HUES6 (cell line): ENCODE measurements at regions not wholly inside any gene's neighbourhood (a gene's known extent, or its start where the extent isn't known, plus 50 kb on each side); places are given as distances from the start of the nearest gene placed in this dataset.
"Not testable (repeated sequence)": the region's sequence is repeated elsewhere in the genome, so short reads cannot be mapped to it uniquely, and the experiment has no call there.

ENCODE experiments used
- H3K27ac ChIP-seq: 2 replicates; pipeline ENCODE4 v1.7.0; 2013; ENCODE audit warnings: low read depth, mild to moderate bottlenecking, low read length, inconsistent platforms
- H3K27me3 ChIP-seq: 2 replicates; pipeline ENCODE4 v1.6.1; 2013; ENCODE audit warnings: low read length; ENCODE audit not compliant: control insufficient read depth, insufficient read depth
- H3K36me3 ChIP-seq: 2 replicates; pipeline ENCODE4 v1.6.1; 2013; ENCODE audit warnings: low read length; ENCODE audit not compliant: control insufficient read depth, insufficient read depth
- H3K4me1 ChIP-seq: 2 replicates; pipeline ENCODE4 v1.6.1; 2013; ENCODE audit warnings: low read length; ENCODE audit not compliant: control insufficient read depth, insufficient read depth
- H3K4me3 ChIP-seq: 2 replicates; pipeline ENCODE4 v1.5.1; 2013; ENCODE audit warnings: low read depth, low read length
- H3K9ac ChIP-seq: one replicate; pipeline ENCODE4 v1.6.1; 2013; ENCODE audit warnings: mild to moderate bottlenecking, low read length
- H3K9me3 ChIP-seq: 2 replicates; pipeline ENCODE4 v1.6.1; 2013; ENCODE audit warnings: low read depth, low read length; ENCODE audit not compliant: control insufficient read depth, insufficient read depth

DNA sequence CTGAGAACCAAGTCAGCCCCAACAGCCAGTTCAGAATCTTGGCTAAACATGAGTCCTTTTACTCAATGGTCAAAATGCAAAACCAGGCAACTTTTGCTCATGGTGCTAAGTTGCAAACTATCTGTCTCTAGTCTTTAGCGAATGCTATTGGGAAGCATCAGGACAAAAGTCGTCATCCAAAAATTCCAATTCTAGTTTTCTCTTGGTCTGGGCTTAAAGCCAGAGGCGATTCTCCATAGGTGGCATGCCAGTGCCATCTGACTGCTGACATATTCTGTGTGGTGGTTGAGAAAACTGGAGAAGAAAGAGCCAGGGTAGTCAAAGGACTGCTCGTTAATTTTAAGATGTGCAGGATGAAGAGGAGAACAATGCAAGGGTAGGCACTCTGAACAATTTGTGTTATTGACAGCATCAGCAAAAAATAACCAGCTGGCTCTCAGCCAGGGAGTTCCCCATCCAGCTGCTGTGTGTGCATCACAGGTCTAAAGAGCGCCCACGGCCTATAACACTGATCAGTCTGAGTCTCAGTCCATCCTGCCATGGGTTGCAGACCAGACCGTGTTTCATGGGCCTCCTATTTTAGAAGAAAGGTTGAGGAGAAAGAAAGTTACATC is 313.6 kb downstream of the ALDH8A1 start:
- H3K27me3 ChIP-seq = no peaks in the 10 kb centered on the region
- H3K4me3 ChIP-seq = no peak overlapping the region
- H3K9me3 ChIP-seq = no peaks in the 10 kb centered on the region
- no peaks in the 10 kb centered on the region for H3K36me3 ChIP-seq
- no peak overlapping the region for H3K27ac ChIP-seq
- H3K4me1 ChIP-seq = no peaks in the 10 kb centered on the region
- H3K9ac ChIP-seq = no peak overlapping the region

DNA sequence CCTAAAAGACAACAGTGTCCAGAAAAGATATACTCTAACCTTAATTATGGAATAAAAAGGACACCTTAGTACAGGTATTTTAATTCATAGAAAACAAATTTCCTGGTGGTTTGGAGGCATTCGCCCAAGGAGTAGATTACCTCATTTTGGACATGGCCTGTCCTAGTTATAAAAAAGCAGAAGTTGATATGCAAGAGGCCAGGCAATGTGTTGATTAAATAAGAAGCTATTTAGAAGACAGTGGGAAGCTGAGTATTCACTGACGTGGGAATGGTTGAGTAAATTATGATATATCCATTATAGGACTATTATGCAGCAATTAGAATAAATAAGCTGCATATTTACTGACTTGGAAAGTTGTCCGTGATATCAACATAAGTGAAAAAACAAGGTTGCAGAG is 314.9 kb downstream of the ALDH8A1 start:
- Histone ChIP-seq H3K9me3 (no peaks in the 10 kb centered on the region), H3K4me3 (no peak overlapping the region), H3K9ac (no peak overlapping the region), H3K36me3 (no peaks in the 10 kb centered on the region), H3K27me3 (no peaks in the 10 kb centered on the region), H3K4me1 (no peaks in the 10 kb centered on the region), H3K27ac (no peak overlapping the region)

GRCh38 chr6:134634466-134634865 is 315.4 kb downstream of the ALDH8A1 start:
- Histone ChIP-seq H3K36me3 (no peaks in the 10 kb centered on the region), H3K27ac (no peak overlapping the region)

GRCh38 chr6:134632982-134633940 is 315.3 kb upstream of the SGK1 start:
- H3K9me3 ChIP-seq, H3K4me1 ChIP-seq, H3K36me3 ChIP-seq, H3K27me3 ChIP-seq, H3K9ac ChIP-seq, H3K27ac ChIP-seq, H3K4me3 ChIP-seq: not testable (repeated sequence)

More at GRCh38 chr6:134634466-134634865, 315.4 kb downstream of the ALDH8A1 start:
- Histone ChIP-seq H3K27me3 (no peaks in the 10 kb centered on the region), H3K9me3 (no peaks in the 10 kb centered on the region), H3K4me1 (no peaks in the 10 kb centered on the region), H3K4me3 (no peak overlapping the region), H3K9ac (no peak overlapping the region)

GRCh38 chr6:134632024-134632423 is 314.1 kb upstream of the SGK1 start:
- Histone ChIP-seq H3K27me3 (no peaks in the 10 kb centered on the region), H3K36me3 (no peaks in the 10 kb centered on the region), H3K27ac (no peak overlapping the region), H3K4me1 (no peaks in the 10 kb centered on the region), H3K9me3 (no peaks in the 10 kb centered on the region), H3K4me3 (no peak overlapping the region), H3K9ac (no peak overlapping the region)

GRCh38 chr6:134631398-134631924 is 313.5 kb upstream of the SGK1 start:
- H3K27ac ChIP-seq = no peak overlapping the region
- no peak overlapping the region for H3K4me3 ChIP-seq
- H3K9ac ChIP-seq = no peak overlapping the region
- no peaks in the 10 kb centered on the region for H3K27me3 ChIP-seq
- no peaks in the 10 kb centered on the region for H3K4me1 ChIP-seq
- H3K36me3 ChIP-seq = no peaks in the 10 kb centered on the region
- no peaks in the 10 kb centered on the region for H3K9me3 ChIP-seq

DNA sequence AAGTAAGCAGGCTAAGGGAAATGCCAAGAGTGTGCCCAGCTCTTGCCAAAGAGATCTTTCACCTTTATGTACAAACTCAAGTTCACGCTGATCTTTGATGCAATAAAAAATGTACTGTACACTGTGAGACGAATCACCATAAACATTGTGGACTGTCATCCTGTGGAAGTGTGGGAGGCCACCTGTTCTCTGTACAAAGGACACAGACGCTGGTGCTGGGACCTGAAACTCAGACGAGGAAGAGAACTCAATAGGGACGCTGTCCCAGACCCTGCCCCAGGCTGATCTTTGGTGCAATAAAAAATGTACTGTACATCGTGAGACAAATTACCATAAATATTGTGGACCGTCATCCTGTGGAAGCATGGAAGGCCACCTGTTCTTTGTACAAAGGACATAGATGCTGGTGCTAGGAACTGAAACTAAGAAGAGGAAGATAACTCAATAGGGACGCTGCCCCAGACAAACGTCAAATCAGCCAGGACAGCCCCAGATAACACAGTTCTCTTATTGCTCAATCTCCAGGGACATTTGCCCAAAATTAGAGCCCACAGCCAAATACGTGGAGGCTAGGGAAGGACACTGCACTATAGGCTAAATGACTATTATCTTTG is 312.7 kb upstream of the SGK1 start:
- no peak overlapping the region for H3K9ac ChIP-seq
- no peak overlapping the region for H3K4me3 ChIP-seq
- H3K36me3 ChIP-seq = no peaks in the 10 kb centered on the region
- H3K4me1 ChIP-seq = no peaks in the 10 kb centered on the region
- no peaks in the 10 kb centered on the region for H3K27me3 ChIP-seq
- H3K27ac ChIP-seq = no peak overlapping the region
- no peaks in the 10 kb centered on the region for H3K9me3 ChIP-seq

- H3K4me3 ChIP-seq = no peak overlapping the region
- no peaks in the 10 kb centered on the region for H3K4me1 ChIP-seq
- H3K27ac ChIP-seq = no peak overlapping the region
- no peaks in the 10 kb centered on the region for H3K9me3 ChIP-seq
- H3K36me3 ChIP-seq = no peaks in the 10 kb centered on the region
- no peak overlapping the region for H3K9ac ChIP-seq
- H3K27me3 ChIP-seq = no peaks in the 10 kb centered on the region
Measured at GRCh38 chr6:134628154-134628553, 310.2 kb upstream of the SGK1 start.

DNA sequence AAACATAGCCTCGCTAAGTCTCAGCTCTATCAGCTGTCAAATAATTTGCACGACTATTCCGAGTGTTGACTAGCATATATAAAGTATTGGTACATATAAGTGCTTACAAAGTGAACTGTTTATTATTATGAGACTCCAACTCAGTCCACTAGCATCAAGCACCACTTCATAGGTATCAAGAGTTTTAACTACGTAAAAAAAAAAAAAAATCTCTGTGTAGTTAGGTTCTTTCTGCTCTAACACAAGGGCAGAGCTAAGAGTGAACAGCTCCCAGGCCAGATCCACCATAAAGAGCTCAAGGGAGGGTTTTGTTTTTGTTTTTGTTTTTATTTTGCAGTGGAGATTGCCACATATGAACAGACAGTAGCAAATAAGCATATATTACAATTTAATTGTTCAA is 309.8 kb upstream of the SGK1 start:
- no peaks in the 10 kb centered on the region for H3K27me3 ChIP-seq
- no peaks in the 10 kb centered on the region for H3K9me3 ChIP-seq
- H3K27ac ChIP-seq = no peak overlapping the region
- H3K36me3 ChIP-seq = no peaks in the 10 kb centered on the region
- H3K4me3 ChIP-seq = no peak overlapping the region
- H3K4me1 ChIP-seq = no peaks in the 10 kb centered on the region
- no peak overlapping the region for H3K9ac ChIP-seq

- Histone ChIP-seq H3K27me3 (no peaks in the 10 kb centered on the region), H3K4me3 (no peak overlapping the region), H3K36me3 (no peaks in the 10 kb centered on the region), H3K9ac (no peak overlapping the region), H3K9me3 (no peaks in the 10 kb centered on the region), H3K4me1 (no peaks in the 10 kb centered on the region), H3K27ac (no peak overlapping the region)
Measured at GRCh38 chr6:134626589-134626988, 308.7 kb upstream of the SGK1 start.

DNA sequence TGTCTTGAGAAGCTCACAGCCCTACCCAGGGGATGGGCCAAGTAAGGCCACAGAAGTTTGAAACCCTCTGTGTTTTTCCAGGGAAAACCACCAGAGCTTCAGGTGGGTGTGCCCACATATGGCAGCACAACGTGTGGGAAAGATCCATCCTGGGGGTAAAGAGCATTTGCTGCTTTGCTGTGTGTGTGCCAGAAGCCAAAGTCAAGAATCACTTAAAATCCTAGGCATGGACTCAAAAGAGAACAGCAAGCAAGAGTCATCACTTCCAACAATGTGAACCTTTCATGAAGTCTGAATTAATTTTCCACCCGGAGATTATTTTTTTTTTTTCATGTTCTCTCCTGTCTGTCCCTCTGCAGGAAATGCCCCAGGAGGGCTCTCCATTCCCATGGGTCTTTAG is 308.2 kb upstream of the SGK1 start:
- H3K36me3 ChIP-seq = no peaks in the 10 kb centered on the region
- H3K4me1 ChIP-seq = no peaks in the 10 kb centered on the region
- H3K27ac ChIP-seq = no peak overlapping the region
- H3K9me3 ChIP-seq = no peaks in the 10 kb centered on the region
- H3K9ac ChIP-seq = no peak overlapping the region
- no peak overlapping the region for H3K4me3 ChIP-seq
- H3K27me3 ChIP-seq = no peaks in the 10 kb centered on the region
